H1 (cell line): ENCODE measurements at regions not wholly inside any gene's neighbourhood (a gene's known extent, or its start where the extent isn't known, plus 50 kb on each side); places are given as distances from the start of the nearest gene placed in this dataset.
A peak's percentile ranks its signal among the peaks of the same experiment; 100 is the strongest.

ENCODE experiments used
- CTCF ChIA-PET: fragments of 300-600 bp; sonication (Branson Sonifier 250); formaldehyde crosslinking; loops from one replicate; lab custom pipeline; 2021; ENCODE audit not compliant: partially characterized antibody; lab: Charles Lee
- POLR2A ChIA-PET: fragments of 300-600 bp; sonication (Branson Sonifier 250); formaldehyde crosslinking; loops from one replicate; lab custom pipeline; 2021; ENCODE audit warnings: inconsistent platforms; ENCODE audit not compliant: partially characterized antibody; lab: Charles Lee
- DNase-seq, 2 experiments: peaks; one replicate each; pipeline versions ENCODE4 v3.0.0 to v3.0.0-alpha.2; 2010 to 2022; ENCODE audit warnings: low spot score in 2 of 2, low read depth in 1 of 2, mixed read lengths in 1 of 2
- FAIRE-seq: peaks from 2 replicates; lab custom pipeline; 2011; peaks lifted over from hg19 to GRCh38; lab: Jason Lieb, UNC
- H2AFZ ChIP-seq: 2 replicates; pipeline ENCODE4 v1.8.1; 2012; ENCODE audit warnings: low read length, inconsistent platforms
- H2AK5ac ChIP-seq: 2 replicates; pipeline ENCODE4 v1.6.1; 2013; ENCODE audit warnings: low read depth, low read length
- H2BK120ac ChIP-seq: replicated peaks from 2 replicates; pipeline ENCODE3; 2013; ENCODE audit warnings: low read depth, low read length, inconsistent platforms
- H2BK12ac ChIP-seq: 2 replicates; pipeline ENCODE4 v1.6.1; 2013; ENCODE audit warnings: low read depth, low read length
- H2BK15ac ChIP-seq: 2 replicates; pipeline ENCODE4 v1.6.1; 2013; ENCODE audit warnings: low read length
- H2BK20ac ChIP-seq: 2 replicates; pipeline ENCODE4 v1.6.1; 2013; ENCODE audit warnings: low read length
- H2BK5ac ChIP-seq: 2 replicates; pipeline ENCODE4 v1.6.1; 2013; ENCODE audit warnings: low read depth, low read length
- H3K14ac ChIP-seq: 2 replicates; pipeline ENCODE4 v1.6.1; 2013; ENCODE audit warnings: inconsistent platforms; ENCODE audit not compliant: insufficient read length
- H3K18ac ChIP-seq: 2 replicates; pipeline ENCODE4 v1.6.1; 2013; ENCODE audit warnings: low read length; ENCODE audit errors: extremely low read depth
- H3K23ac ChIP-seq: 2 replicates; pipeline ENCODE4 v1.6.1; 2013; ENCODE audit warnings: inconsistent platforms; ENCODE audit not compliant: insufficient read length
- H3K23me2 ChIP-seq: 2 replicates; pipeline ENCODE4 v1.6.1; 2013; ENCODE audit warnings: low read depth, low read length
- H3K27ac ChIP-seq: 2 replicates; pipeline ENCODE4 v1.6.1; 2011; ENCODE audit warnings: low read depth, low read length, inconsistent platforms
- H3K27me3 ChIP-seq, 4 experiments: replicated peaks in 1 of 4; 1 replicate in 1 of 4; 2 replicates in 3 of 4; pipeline versions ENCODE4 v1.6.1 to v1.8.1; 2011 to 2013; ENCODE audit warnings: low read length in 3 of 4, mild to moderate bottlenecking in 3 of 4, inconsistent platforms in 2 of 4, mixed read lengths in 2 of 4, moderate library complexity in 1 of 4; ENCODE audit not compliant: control insufficient read depth in 3 of 4, insufficient read depth in 3 of 4; ENCODE audit errors: extremely low read depth in 1 of 4
- H3K36me3 ChIP-seq, 4 experiments: 2 replicates each; pipeline versions ENCODE4 v1.6.1 to v1.8.1; 2011 to 2013; ENCODE audit warnings: mild to moderate bottlenecking in 4 of 4, low read length in 3 of 4, moderate library complexity in 2 of 4, control low read depth in 1 of 4, inconsistent platforms in 1 of 4; ENCODE audit not compliant: insufficient read depth in 4 of 4, control insufficient read depth in 2 of 4
- H3K4ac ChIP-seq: replicated peaks from 2 replicates; pipeline ENCODE3; 2013; ENCODE audit warnings: low read length, low read depth, mixed read lengths, inconsistent platforms; ENCODE audit not compliant: insufficient read length
- H3K4me1 ChIP-seq, 4 experiments: replicated peaks in 1 of 4; 1 replicate in 1 of 4; 2 replicates in 3 of 4; pipeline versions ENCODE4 v1.6.1 to v1.8.1; 2011 to 2013; ENCODE audit warnings: low read length in 3 of 4, inconsistent platforms in 2 of 4, mixed read lengths in 1 of 4; ENCODE audit not compliant: insufficient read depth in 4 of 4, control insufficient read depth in 3 of 4
- H3K4me2 ChIP-seq, 2 experiments: 2 replicates each; pipeline versions ENCODE4 v1.6.1 to v1.8.1; 2011 to 2013; ENCODE audit warnings: low read depth in 2 of 2, low read length in 2 of 2, control low read depth in 1 of 2, inconsistent platforms in 1 of 2, mild to moderate bottlenecking in 1 of 2; ENCODE audit not compliant: insufficient read depth in 1 of 2
- H3K4me3 ChIP-seq, 4 experiments: fragments of 200-600, 300-600 bp in 1 of 4; sonication (generic), shearing (Covaris generic), sonication (Bioruptor Twin) in 1 of 4; 2 replicates each; pipeline versions ENCODE4 v1.5.1 to v1.8.1; 2011 to 2016; ENCODE audit warnings: low read length in 4 of 4, low read depth in 3 of 4, control low read depth in 2 of 4, inconsistent platforms in 2 of 4, mild to moderate bottlenecking in 2 of 4, mixed read lengths in 1 of 4, moderate library complexity in 1 of 4; ENCODE audit not compliant: insufficient read depth in 2 of 4; ENCODE audit errors: extremely low read depth in 1 of 4
- H3K56ac ChIP-seq: replicated peaks from 2 replicates; pipeline ENCODE3; 2013; ENCODE audit warnings: low read depth, mild to moderate bottlenecking, mixed read lengths, low read length, inconsistent platforms; ENCODE audit not compliant: insufficient read length
- H3K79me1 ChIP-seq: 2 replicates; pipeline ENCODE4 v1.6.1; 2013; ENCODE audit warnings: low read depth, low read length, control low read depth
- H3K79me2 ChIP-seq, 2 experiments: 2 replicates each; pipeline versions ENCODE4 v1.6.1 to v1.8.1; 2012 to 2013; ENCODE audit warnings: low read length in 2 of 2, mild to moderate bottlenecking in 2 of 2, inconsistent platforms in 1 of 2; ENCODE audit not compliant: insufficient read depth in 2 of 2, control insufficient read depth in 1 of 2
- H3K9ac ChIP-seq, 4 experiments: replicated peaks in 1 of 4; 1 replicate in 1 of 4; 2 replicates in 3 of 4; pipeline versions ENCODE4 v1.6.1 to v1.8.1; 2011 to 2013; ENCODE audit warnings: low read depth in 3 of 4, low read length in 3 of 4, control low read depth in 2 of 4, mild to moderate bottlenecking in 2 of 4, moderate library complexity in 2 of 4, inconsistent platforms in 1 of 4; ENCODE audit errors: extremely low read depth in 1 of 4
- H3K9me3 ChIP-seq, 2 experiments: 2 replicates each; pipeline versions ENCODE4 v1.6.1 to v1.8.1; 2012 to 2013; ENCODE audit warnings: mild to moderate bottlenecking in 2 of 2, moderate library complexity in 2 of 2, control low read depth in 1 of 2, inconsistent platforms in 1 of 2, low read depth in 1 of 2, low read length in 1 of 2, mixed read lengths in 1 of 2; ENCODE audit not compliant: insufficient read depth in 2 of 2
- H4K20me1 ChIP-seq, 2 experiments: replicated peaks in 1 of 2; 2 replicates each; pipeline versions ENCODE3 to v1.8.1; 2011 to 2013; ENCODE audit warnings: inconsistent platforms in 2 of 2, low read length in 2 of 2, mild to moderate bottlenecking in 1 of 2; ENCODE audit not compliant: insufficient read depth in 2 of 2, control insufficient read depth in 1 of 2
- H4K5ac ChIP-seq: 2 replicates; pipeline ENCODE4 v1.6.1; 2013; ENCODE audit warnings: low read length, low read depth, mixed read lengths, inconsistent platforms; ENCODE audit not compliant: insufficient read length
- H4K8ac ChIP-seq: 2 replicates; pipeline ENCODE4 v1.8.0; 2013; ENCODE audit warnings: mild to moderate bottlenecking, moderate library complexity, low read length, inconsistent platforms; ENCODE audit not compliant: insufficient read depth; ENCODE audit errors: extremely low read depth
- H4K91ac ChIP-seq: replicated peaks from 2 replicates; pipeline ENCODE3; 2013; ENCODE audit warnings: low read length, mixed read lengths, inconsistent platforms; ENCODE audit not compliant: insufficient read length
- ATF2 ChIP-seq: IDR thresholded peaks from 2 replicates; pipeline ENCODE4 v1.6.1; 2012; ENCODE audit warnings: low read length, inconsistent platforms
- CBX5 ChIP-seq: fragments of 300-800, 300-1000 bp; sonication (generic); IDR thresholded peaks from 2 replicates; pipeline ENCODE4 v1.7.1; 2016; ENCODE audit warnings: antibody characterized with exemption, low read length, low read depth
- EGR1 ChIP-seq: IDR thresholded peaks from 2 replicates; pipeline ENCODE4 v1.6.1; 2011; ENCODE audit warnings: low read depth, low read length, borderline replicate concordance
- EP300 ChIP-seq, 2 experiments: IDR thresholded peaks; 1 replicate in 1 of 2; 2 replicates in 1 of 2; pipeline ENCODE4 v1.6.1; 2011 to 2012; ENCODE audit warnings: low read depth in 2 of 2, low read length in 2 of 2, mild to moderate bottlenecking in 2 of 2, borderline replicate concordance in 1 of 2, inconsistent platforms in 1 of 2, moderate library complexity in 1 of 2
- HDAC6 ChIP-seq: IDR thresholded peaks from one replicate; pipeline ENCODE4 v1.7.1; 2012; ENCODE audit warnings: low read depth, mild to moderate bottlenecking, inconsistent platforms, low read length, moderate library complexity
- JUN ChIP-seq: IDR thresholded peaks from 2 replicates; pipeline ENCODE4 v1.6.1; 2011; ENCODE audit warnings: low read depth, mild to moderate bottlenecking, improper control_type of control experiment, low read length
- KDM4A ChIP-seq: IDR thresholded peaks from one replicate; pipeline ENCODE4 v1.7.1; 2012; ENCODE audit warnings: low read depth, mild to moderate bottlenecking, moderate library complexity, low read length, inconsistent platforms; ENCODE audit not compliant: severe bottlenecking
- POLR2AphosphoS5 ChIP-seq: IDR thresholded peaks from 2 replicates; pipeline ENCODE4 v1.6.1; 2011; ENCODE audit warnings: low read depth, low read length
- POU5F1 ChIP-seq: IDR thresholded peaks from 2 replicates; pipeline ENCODE4 v1.6.1; 2011; ENCODE audit warnings: low read depth, mild to moderate bottlenecking, low read length, moderate library complexity
- RBBP5 ChIP-seq: IDR thresholded peaks from 2 replicates; pipeline ENCODE4 v1.7.1; 2012; ENCODE audit warnings: low read depth, mild to moderate bottlenecking, inconsistent platforms, low read length, moderate library complexity, borderline replicate concordance
- RFX5 ChIP-seq: IDR thresholded peaks from 2 replicates; pipeline ENCODE4 v1.6.1; 2011; ENCODE audit warnings: low read depth, low read length, improper control_type of control experiment, borderline replicate concordance
- WGBS, 2 experiments: shearing (Covaris generic) in 1 of 2; methylation state at CpG; one replicate each; pipeline versions ENCODE4 v1.1.6 to v1.1.7; 2013 to 2015; ENCODE audit warnings: low lambda C conversion rate in 2 of 2, mixed read lengths in 2 of 2, inconsistent platforms in 1 of 2, low coverage in 1 of 2, missing lambda C conversion rate in 1 of 2; ENCODE audit not compliant: insufficient replicate concordance in 2 of 2, insufficient coverage in 1 of 2, insufficient read length in 1 of 2; ENCODE audit errors: extremely low coverage in 1 of 2, missing lambda C conversion rate in 1 of 2; 5-methylcytosine and 5-hydroxymethylcytosine counted together

- Histone ChIP-seq H3K79me2 (no peaks in the 10 kb centered on the region), H3K56ac (no peak overlapping the region), H3K23me2 (no peaks in the 10 kb centered on the region), H3K79me1 (no peaks in the 10 kb centered on the region), H2AK5ac (no peak overlapping the region), H3K4me3 (no peak overlapping the region), H2AFZ (no peak overlapping the region), H3K14ac (no peak overlapping the region), H2BK20ac (no peak overlapping the region), H4K8ac (no peak overlapping the region), H3K4me1 (no peaks in the 10 kb centered on the region), H3K36me3 (no peaks in the 10 kb centered on the region), H3K4me2 (no peak overlapping the region), H2BK5ac (no peak overlapping the region), H3K23ac (no peak overlapping the region), H3K4ac (no peak overlapping the region), H2BK15ac (no peak overlapping the region), H4K5ac (no peak overlapping the region), H3K18ac (no peak overlapping the region), H2BK12ac (no peak overlapping the region), H4K20me1 (no peaks in the 10 kb centered on the region), H3K27ac (no peak overlapping the region), H4K91ac (no peak overlapping the region), H3K9ac (peak overlapping the region in 1 of 4 experiments; percentile 34; a peak in 1 of 7 replicates), H2BK120ac (no peak overlapping the region), H3K9me3 (peaks cover 3% of the 10 kb centered on the region in 2 experiments; a peak in 1 of 4 replicates), H3K27me3 (no peaks in the 10 kb centered on the region)
- ChIA-PET CTCF (no interaction called here), POLR2A (no interaction called here)
- WGBS, 2 experiments: 90% methylated on average over 9 of the region's 9 CpGs; no CpG with 5 or more reads in 1 of the 2 experiments
- DNase-seq (no peak), FAIRE-seq (no peak)
- no peak for TF ChIP-seq ATF2
- TF ChIP-seq POU5F1: no peak
- TF ChIP-seq EP300 (IDR thresholded peaks at IDR 0.05; ENCODE audit: borderline replicate concordance in 1 of 2, low read depth in 2 of 2, low read length in 2 of 2): no peak
- TF ChIP-seq EGR1: no peak
- TF ChIP-seq RBBP5: no peak
- TF ChIP-seq RFX5: no peak
- TF ChIP-seq CBX5: no peak
- no peak for TF ChIP-seq HDAC6
- TF ChIP-seq POLR2AphosphoS5: no peak
- no peak for TF ChIP-seq KDM4A
- no peak for TF ChIP-seq JUN
Observed at GRCh38 chr2:217193431-217194340, 333.8 kb upstream of the TNP1 start.
